GM19438 (cell line): ENCODE measurements at regions not wholly inside any gene's neighbourhood (a gene's known extent, or its start where the extent isn't known, plus 50 kb on each side); places are given as distances from the start of the nearest gene placed in this dataset.
"Not testable (repeated sequence)": the region's sequence is repeated elsewhere in the genome, so short reads cannot be mapped to it uniquely, and the experiment has no call there.

Experiments used
- ATAC-seq: cut with Tn5 transposase; IDR thresholded peaks from one replicate; pipeline ENCODE4 v1.9.1; 2021; ENCODE audit warnings: low read depth; ENCODE audit not compliant: unreplicated experiment

GRCh38 chr14:53858345-53858684 is 98.3 kb downstream of the BMP4 start:
- ATAC-seq, result no peak

- ATAC-seq, result no peak
These were observed 98.8 kb downstream of the BMP4 start for GRCh38 chr14:53857625-53858344.

DNA sequence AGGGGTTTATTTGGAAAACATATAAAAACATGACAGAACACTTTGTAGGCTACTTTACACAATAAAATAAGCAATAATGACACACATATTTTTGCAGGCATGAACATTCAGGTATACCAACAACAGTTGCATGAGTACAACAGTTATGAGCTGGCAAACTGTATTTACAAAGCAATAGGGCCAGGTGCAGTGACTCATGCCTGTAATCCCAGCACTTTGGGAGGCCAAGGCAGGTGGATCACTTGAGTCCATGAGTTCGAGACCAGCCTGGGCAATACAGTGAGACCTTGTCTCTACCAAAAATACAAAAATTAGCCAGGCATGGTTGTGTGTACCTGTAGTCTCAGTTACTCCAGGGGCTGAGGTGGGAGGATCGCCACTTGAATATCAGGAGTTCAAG is 101.1 kb downstream of the BMP4 start:
- ATAC-seq, result no peak

- no peak for ATAC-seq
These were observed 101.5 kb downstream of the BMP4 start for GRCh38 chr14:53855127-53855526.

DNA sequence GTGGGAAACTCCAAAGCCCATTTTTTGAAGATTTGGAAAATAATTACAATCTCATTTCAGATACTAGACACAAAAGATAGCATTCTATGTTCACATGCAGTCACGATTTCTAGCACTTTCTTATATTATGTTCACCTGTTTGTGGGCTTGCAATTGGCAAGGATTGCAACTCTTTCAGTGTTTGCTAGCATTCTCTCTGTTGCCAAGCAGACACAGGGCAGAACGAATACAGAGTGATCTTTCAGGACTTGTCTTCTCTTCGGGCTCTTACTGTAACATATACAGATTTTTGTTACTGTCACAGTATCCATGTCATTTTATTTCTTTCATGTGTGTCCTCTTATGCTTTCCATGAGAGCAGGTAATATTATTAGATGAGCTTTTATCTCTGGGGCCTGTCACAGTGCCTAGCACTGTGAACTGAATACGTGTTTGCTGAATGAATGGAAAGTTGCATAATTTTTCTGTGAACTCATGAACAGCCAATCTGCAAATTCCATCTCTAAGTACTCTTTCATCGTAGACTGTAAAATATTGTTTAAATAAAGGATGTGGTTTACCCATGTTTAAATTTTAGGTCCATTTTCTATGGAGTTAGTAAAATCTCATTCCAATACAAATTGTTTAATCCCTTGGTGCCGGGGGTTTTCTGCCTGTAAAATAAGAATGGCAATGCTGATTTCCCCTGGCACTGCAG is 105.1 kb downstream of the BMP4 start:
- no peak for ATAC-seq

DNA sequence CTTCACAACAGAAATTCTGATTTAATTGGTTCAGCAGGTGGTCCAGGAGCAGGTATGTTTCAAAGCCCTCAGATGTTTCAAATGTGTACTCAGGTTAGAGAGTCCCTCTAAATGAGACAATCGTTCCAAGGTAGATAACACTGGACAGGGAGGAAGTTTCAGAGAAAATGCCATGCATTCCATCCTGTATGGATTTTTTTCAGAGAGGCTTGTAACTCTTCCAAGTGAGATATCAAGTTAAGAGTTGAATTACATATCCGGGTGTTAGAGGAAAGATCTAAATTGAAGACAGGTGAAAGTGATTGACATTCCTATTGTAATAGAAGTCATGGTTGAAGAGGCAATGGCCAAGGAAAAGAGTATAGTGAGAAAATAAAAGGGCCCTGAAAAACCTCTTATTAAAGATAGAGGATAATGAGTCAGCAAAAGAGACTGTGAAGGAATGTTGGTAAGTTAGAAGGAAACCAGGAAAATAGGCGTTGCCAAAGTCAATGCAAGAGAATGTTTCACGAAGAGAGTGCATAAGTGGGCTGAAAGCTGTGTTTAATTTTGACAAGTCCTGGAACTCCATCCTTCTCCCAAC is 105.8 kb downstream of the BMP4 start:
- no peak for ATAC-seq

GRCh38 chr14:53849549-53849948 is 107.1 kb downstream of the BMP4 start:
- ATAC-seq, result no peak

DNA sequence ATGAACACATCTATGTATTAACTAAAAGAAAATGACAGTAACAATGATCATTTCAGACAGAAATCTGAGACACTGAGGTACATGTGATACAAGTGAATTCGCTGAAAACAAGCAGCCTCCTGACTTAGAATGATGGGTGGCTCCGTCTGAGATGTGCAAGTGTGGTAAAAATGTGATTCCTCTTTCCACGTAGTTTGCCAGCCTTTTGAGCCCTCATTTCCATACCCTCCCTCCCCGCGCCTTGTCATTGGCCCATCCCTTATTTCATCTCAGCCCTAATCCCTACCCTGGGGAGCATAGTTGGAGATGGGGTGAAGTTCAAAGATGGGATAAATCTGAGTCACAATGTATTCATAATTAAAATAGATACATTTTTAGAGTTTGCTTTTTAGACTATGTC is 107.8 kb downstream of the BMP4 start:
- ATAC-seq, result no peak

- no peak for ATAC-seq
These were observed 108.7 kb downstream of the BMP4 start for GRCh38 chr14:53847881-53848280.

- no peak for ATAC-seq
These were observed 109.6 kb downstream of the BMP4 start for GRCh38 chr14:53847057-53847456.

GRCh38 chr14:53845813-53846693 is 110.6 kb downstream of the BMP4 start:
- ATAC-seq, result no peak

GRCh38 chr14:53842938-53843337 is 113.7 kb downstream of the BMP4 start:
- ATAC-seq, result no peak

DNA sequence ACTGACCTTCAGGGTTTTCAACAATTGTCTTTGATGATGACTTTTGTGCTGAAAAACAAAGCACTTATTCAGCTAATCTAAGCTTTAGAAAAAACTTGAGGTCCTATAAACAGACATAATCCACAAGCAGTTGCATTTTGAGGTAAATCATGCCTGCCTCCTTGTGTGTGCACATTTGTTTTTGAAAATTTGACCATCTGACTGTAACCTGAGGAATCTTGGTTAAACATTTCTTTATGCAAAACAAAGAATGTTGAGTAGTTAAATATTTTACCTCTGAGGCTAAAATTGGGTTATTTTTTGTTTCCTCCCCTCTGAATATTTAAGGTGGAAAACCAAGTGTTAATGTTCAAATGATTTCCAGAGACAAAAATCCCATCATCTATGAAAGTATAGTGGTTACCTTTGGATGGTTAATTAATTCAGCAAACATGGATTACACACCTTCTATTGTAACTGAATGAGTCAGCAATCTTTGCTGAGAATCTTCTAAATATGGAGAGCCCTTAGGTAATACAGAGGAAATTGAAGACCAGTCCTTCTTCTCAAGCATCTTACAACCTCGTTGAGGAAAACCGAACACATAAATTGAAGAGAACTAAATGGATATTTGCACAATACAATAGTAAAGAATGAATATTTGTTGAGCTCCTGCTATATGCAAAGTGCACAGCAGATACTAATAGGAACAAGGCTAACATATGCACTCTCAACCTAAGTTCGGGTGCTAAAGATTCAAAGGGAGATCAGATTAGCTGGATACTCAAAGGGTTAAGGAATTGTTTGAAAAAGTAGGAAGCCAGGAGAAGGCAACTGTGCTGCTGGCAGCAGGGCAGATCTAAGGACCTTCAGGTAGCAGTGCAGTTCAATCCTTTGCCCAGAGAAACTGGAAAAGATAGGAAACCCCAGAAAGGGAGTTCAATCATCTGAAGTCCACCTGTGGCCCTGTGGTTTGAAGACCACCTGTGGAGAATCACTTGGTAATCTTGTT is 115.2 kb downstream of the BMP4 start:
- no peak for ATAC-seq

- ATAC-seq, result no peak
These were observed 116.2 kb downstream of the BMP4 start for GRCh38 chr14:53840444-53840843.

- no peak for ATAC-seq
These were observed 118.3 kb downstream of the BMP4 start for GRCh38 chr14:53838374-53838773.

- ATAC-seq, result not testable (repeated sequence)
These were observed 119.0 kb downstream of the BMP4 start for GRCh38 chr14:53837656-53838055.

- no peak for ATAC-seq
These were observed 120.1 kb downstream of the BMP4 start for GRCh38 chr14:53836551-53836950.

- no peak for ATAC-seq
These were observed 127.8 kb downstream of the BMP4 start for GRCh38 chr14:53828820-53829219.

DNA sequence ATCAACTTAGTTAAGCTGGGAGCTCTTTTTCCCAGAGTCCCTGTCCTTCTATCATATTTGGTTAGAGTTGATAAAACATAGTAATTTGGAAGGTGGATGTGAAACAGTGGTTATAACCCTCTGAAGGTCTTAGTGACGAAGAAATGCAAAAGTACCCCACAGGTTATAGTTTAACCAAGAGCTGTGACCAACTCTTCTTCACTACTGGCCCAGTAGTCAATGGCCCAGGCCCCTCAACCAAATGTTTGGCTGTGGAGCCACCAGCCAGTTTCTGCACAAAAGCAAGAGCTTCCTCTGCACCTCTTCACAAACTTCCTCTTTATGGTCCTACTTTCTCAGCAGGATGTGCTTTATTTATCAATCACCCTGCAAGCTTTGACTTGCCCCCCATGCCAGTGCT is 132.6 kb downstream of the BMP4 start:
- ATAC-seq, result peak; percentile 83

- no peak for ATAC-seq
These were observed 142.2 kb downstream of the BMP4 start for GRCh38 chr14:53814392-53814791.
